HG03066 (cell line): ENCODE measurements at regions not wholly inside any gene's neighbourhood (a gene's known extent, or its start where the extent isn't known, plus 50 kb on each side); places are given as distances from the start of the nearest gene placed in this dataset.
A peak's percentile ranks its signal among the peaks of the same experiment; 100 is the strongest.

Source experiments
- ATAC-seq: cut with Tn5 transposase; IDR thresholded peaks from one replicate; pipeline ENCODE4 v1.9.1; 2021; ENCODE audit warnings: low read depth; ENCODE audit not compliant: unreplicated experiment

- no peak for ATAC-seq
Measured at GRCh38 chr13:62633448-62633847, 1217.8 kb upstream of the PCDH20 start.

- ATAC-seq, result no peak
Measured at GRCh38 chr13:62631619-62632018, 1216.0 kb upstream of the PCDH20 start.

- no peak for ATAC-seq
Measured at GRCh38 chr13:62631124-62631523, 1215.5 kb upstream of the PCDH20 start.

GRCh38 chr13:62629618-62630017 is 1214.0 kb upstream of the PCDH20 start:
- ATAC-seq, result no peak

- no peak for ATAC-seq
Measured at GRCh38 chr13:62627226-62627625, 1211.6 kb upstream of the PCDH20 start.

- ATAC-seq, result no peak
Measured at GRCh38 chr13:62626771-62627170, 1211.1 kb upstream of the PCDH20 start.

- ATAC-seq, result no peak
Measured at GRCh38 chr13:62625214-62625881, 1209.7 kb upstream of the PCDH20 start.

GRCh38 chr13:62613819-62614218 is 1198.2 kb upstream of the PCDH20 start:
- no peak for ATAC-seq

GRCh38 chr13:62611343-62611742 is 1195.7 kb upstream of the PCDH20 start:
- ATAC-seq, result no peak

GRCh38 chr13:62598708-62599107 is 1183.1 kb upstream of the PCDH20 start:
- ATAC-seq, result no peak

- ATAC-seq, result no peak
Measured at GRCh38 chr13:62595976-62596375, 1180.3 kb upstream of the PCDH20 start.

- ATAC-seq, result no peak
Measured at GRCh38 chr13:62593804-62594203, 1178.2 kb upstream of the PCDH20 start.

- no peak for ATAC-seq
Measured at GRCh38 chr13:62583466-62583865, 1167.8 kb upstream of the PCDH20 start.

GRCh38 chr13:62578402-62578801 is 1162.8 kb upstream of the PCDH20 start:
- no peak for ATAC-seq

- ATAC-seq, result no peak
Measured at GRCh38 chr13:62564770-62565169, 1149.1 kb upstream of the PCDH20 start.

- ATAC-seq, result no peak
Measured at GRCh38 chr13:62563251-62563650, 1147.6 kb upstream of the PCDH20 start.

GRCh38 chr13:62556978-62557377 is 1141.3 kb upstream of the PCDH20 start:
- no peak for ATAC-seq

- ATAC-seq, result no peak
Measured at GRCh38 chr13:62551588-62551987, 1135.9 kb upstream of the PCDH20 start.

- no peak for ATAC-seq
Measured at GRCh38 chr13:62544928-62545327, 1129.3 kb upstream of the PCDH20 start.

- no peak for ATAC-seq
Measured at GRCh38 chr13:62537593-62537992, 1121.9 kb upstream of the PCDH20 start.

GRCh38 chr13:62525652-62526051 is 1110.0 kb upstream of the PCDH20 start:
- no peak for ATAC-seq

GRCh38 chr13:62524498-62524897 is 1108.8 kb upstream of the PCDH20 start:
- ATAC-seq, result peak; percentile 48

- peak; percentile 89 for ATAC-seq
Measured at GRCh38 chr13:62524061-62524460, 1108.4 kb upstream of the PCDH20 start.
